Kidney capillary endothelial cell (primary cell): ENCODE measurements at regions not wholly inside any gene's neighbourhood (a gene's known extent, or its start where the extent isn't known, plus 50 kb on each side); places are given as distances from the start of the nearest gene placed in this dataset.

Experiments used
- DNase-seq: peaks from one replicate; pipeline ENCODE4 v3.0.0-alpha.2; 2018; ENCODE audit warnings: low spot score

DNA sequence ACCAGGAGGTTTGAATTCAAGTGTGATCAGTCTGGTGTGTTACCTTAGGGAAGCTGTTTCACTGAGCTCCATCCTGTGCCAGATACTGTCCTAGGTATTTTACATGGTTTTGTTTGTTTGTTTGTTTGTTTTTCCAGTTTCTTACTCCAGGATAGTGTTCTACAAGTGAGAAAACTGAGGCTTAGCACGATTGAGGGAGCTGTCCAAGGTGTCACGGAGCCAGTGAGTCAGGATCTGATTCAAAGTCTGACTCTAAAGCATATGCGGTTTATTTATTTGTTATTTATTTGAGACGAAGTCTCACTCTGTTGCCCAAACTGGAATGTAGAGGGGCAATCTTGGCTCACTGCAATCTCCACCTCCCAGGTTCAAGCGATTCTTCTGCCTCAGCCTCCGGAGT is 79.7 kb upstream of the GNG2 start:
- peak; percentile 32 for DNase-seq

DNA sequence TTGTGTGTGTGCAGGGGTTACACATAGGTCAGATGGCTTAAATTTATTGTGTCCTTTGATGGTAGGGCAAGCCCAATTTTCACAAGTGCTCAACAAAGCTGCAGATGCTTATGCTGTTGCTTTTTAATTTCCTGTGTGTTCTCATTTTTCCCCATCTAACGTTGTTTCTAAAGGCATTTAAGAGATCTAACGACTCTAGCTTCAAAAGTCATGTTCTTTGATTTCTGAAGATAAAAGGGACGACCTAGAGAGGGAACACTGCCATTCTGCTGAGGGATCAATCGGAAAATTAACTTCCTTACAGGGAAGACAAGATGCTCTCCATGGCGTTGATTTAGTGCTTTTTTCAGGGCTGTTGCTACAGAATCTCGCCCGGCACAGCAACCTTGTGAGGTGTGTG is 79.0 kb upstream of the GNG2 start:
- no peak for DNase-seq

DNA sequence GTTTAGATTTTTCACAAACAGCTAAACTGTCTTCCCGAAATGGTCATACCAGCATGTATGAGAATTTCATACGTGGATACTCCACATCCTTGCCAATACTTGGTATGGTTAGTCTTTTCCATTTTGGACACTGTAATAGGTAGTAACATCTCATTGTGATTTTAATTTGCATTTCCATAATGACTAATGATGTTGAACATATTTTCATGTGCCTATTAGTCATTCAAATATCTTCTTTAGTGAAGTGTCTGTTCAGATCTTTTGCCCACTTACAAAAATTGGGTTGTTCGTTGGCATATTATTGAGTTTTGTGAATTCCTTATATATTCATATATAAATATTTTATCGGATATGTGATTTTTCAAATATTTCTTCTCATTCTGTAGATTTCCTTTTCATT is 78.0 kb upstream of the GNG2 start:
- no peak for DNase-seq

DNA sequence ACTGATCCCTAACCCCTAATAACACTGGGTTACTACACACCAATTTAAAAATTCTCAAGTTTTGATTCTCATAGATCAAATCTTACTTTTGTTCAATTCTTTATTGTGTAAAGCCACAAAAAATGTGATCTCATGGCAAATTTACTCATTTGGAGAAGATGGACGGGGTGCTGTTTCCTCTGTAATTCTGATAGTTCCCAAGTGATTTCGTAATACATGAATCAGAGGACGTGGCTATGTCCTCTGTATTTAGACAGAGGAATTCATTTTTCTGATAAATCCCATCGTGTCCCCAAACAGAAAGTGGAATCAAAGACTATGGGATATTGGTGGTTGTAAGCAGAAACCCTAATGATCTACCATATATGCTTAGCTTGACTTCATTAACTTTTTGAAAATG is 76.6 kb upstream of the GNG2 start:
- DNase-seq, result no peak

DNA sequence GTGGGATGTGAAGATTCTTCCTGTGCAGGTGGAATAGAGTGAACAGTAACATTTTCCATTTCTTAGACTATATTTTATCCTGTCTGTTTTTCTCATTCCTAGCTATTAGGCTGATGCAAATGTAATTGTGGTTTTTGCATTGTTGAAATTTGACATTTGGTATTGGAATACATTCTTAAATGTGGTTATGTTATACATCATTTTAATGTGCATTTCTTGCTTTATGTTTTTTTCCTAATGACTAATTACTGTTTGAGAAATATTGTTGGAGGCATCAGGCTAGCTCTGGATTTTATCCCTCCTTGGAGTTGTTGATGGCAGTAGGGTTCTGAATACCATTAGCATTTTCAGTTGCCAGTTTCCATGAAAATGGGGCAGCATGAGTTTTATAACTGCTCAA is 75.9 kb upstream of the GNG2 start:
- no peak for DNase-seq

DNA sequence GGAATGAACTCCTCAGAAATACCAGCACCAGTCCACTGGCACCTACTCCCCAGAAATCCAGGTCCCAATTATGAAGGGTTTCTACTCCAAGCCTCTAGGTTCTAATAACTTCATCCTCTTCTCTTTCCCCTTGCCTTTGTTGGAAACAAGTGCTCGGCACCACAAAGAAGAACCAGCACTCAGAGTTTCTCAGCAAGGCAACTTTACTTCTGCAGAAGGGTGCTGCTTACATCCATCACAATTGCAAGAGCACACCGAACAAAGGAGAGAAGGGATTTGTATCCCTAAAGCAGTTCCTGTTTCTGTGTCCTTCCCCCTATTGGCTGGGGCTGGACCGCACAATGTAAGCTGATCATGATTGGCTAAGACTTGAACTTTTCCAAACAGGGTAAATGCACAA is 74.2 kb upstream of the GNG2 start:
- no peak for DNase-seq

DNA sequence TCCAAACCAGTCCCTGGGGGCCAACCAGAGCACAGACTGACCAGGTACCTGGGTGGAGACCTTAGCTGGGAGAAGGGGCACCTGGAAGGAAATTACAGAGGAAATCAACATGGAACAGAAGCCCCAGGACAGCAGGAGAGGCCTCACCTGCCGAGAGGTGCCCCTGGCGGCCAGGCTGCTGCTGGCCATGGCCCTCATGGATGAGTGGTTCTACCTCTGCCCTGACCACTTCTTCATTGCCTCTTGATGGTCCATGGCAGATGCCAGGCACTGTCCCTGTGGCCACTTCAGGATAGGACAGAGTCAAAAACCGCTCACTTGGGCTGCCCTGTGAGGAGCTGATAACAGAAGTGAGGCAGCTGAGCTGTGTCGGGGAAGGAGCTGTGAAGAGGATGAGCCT is 73.1 kb upstream of the GNG2 start:
- DNase-seq, result no peak

DNA sequence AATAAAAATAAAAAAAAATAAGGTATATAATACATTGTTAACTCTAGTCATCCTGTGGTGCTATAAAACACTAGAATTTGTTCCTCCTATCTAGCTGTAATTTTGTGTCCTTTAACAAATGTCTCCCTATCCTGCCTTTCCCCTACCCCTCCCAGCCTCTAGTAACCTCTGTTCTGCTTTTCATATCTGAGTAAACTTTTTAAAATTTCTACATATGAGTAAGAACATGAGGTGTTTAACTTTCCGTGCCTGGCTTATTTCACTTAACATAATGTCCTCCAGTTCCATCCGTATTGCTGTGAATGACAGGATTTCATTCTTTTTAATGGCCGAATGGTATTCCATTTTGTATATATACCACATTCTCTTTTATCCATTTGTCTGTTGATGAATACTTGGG is 71.3 kb upstream of the GNG2 start:
- no peak for DNase-seq

DNA sequence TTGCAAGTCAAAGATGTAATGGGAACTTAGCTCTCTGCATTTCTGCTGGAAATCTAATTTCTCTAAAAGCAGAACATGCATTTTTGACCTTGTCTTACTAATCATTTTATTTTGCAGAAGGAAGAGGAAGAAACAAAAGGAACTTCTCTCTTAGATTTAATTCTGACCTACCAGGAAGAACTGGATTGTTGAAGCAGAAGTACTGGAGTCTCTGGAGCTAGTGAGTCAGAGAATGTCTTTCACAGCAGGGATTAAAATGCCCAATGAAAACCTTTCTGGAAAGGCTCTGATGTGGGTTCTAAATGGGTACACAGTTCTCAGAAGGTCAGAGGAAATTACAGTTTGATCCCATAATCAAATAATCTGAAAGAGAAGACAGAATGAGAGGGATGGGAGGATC is 70.8 kb upstream of the GNG2 start:
- no peak for DNase-seq

DNA sequence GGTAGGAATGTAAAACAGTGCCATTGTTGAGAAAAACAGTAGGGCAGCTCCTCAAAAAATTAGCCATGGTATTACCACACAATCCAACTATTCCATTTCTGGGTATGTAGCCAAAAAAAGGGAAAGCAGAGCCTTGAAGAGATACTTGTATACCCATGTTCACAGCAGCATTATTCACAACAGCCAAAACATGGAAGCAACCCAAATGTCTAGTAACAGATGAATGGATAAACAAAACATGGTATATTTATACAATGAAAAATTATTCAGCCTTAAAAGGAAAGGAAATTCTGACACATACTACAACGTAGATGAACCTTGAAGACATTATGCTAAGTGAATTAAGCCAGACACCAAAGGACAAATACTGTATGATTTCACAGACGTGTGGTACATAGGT is 67.6 kb upstream of the GNG2 start:
- no peak for DNase-seq

DNA sequence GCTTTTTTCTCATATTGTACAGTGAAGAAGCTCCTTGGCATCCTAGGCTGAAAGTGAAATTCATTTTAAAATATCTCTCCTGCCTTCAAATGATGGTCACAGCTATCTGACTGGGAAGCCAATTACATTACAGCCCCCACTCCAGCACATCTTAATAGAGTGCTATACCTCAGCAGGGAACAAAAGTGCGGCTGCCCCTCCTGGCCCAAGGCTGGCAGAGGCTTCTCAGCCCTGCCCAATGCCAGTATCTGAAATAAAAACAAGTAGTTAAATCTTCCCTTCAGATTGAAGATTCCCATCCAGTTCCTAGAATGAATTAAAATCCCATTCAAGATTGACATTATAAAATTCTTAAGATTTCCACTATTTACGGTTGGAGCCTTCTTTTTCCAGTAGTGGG is 54.9 kb upstream of the GNG2 start:
- DNase-seq, result no peak

DNA sequence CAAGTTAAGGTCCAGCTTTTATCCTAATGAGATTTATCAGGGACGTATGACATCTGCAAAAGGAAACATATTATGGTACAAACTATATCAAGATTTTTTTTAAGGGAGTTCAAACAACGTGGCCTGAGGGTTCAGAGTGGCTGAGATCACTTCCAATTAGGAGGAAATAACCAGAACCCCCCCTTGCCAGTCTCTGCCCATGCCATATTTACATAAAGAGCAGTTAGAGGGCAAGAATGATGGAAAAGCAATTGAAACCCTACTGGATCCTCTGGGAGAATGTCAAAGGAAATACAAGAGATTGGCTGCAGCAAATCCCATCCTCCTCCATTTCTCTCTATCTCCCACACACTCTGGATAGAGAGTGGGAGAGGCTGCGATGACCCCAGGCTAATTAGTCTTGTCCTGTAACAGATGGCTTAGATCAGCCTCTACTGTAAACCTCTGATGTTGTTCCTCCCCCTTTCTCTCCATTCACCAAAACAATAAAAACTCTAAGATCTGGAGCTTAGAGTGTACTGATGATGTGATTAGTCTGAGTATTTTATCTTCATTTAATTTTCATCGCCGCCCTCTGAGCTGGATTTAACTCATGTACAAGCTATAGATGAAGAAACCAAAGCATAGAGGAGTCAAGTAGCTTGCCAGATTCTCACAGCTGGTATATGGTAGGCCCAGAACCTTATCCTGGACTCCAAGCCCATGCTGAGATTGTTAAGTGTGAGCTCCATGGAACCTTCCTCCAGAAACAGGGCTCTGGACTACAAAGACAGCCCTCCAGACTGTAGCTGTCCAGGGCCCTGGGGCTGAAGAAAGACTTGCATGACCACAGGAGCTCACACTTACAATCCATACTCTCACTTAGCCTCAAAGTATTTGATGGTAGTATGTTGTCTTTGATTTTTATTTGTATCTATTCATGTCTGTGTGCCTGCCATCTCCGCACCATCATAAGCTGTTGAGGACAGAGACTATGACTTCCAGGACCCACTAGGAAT is 54.1 kb upstream of the GNG2 start:
- no peak for DNase-seq

DNA sequence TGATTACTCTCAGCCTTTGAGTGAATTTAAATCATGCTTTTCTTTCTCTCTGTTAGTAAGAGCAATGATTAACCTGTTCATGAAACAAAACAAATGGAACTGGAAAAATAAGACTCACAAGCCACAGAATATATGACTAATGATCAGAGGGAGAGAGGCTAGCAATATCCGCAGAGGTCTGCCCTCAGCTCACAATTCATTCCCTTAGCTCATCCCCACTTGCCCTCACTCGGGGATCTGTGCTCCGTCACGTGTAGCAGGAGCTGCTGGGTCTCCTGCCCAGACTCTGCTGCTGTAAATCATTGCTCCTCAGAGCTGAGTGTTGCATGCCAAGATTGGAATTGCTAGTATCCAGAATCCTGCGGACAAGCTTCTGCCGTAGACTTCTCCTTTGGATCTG is 53.1 kb upstream of the GNG2 start:
- no peak for DNase-seq
